NT2/D1 (cell line): ENCODE measurements at regions not wholly inside any gene's neighbourhood (a gene's known extent, or its start where the extent isn't known, plus 50 kb on each side); places are given as distances from the start of the nearest gene placed in this dataset.

ENCODE experiments used
- SUZ12 ChIP-seq: IDR thresholded peaks from 2 replicates; pipeline ENCODE4 v1.6.1; 2011; ENCODE audit not compliant: insufficient read length, insufficient read depth; ENCODE audit errors: extremely low read depth
- ZNF274 ChIP-seq: IDR thresholded peaks from 2 replicates; pipeline ENCODE4 v1.6.1; 2011; ENCODE audit warnings: mild to moderate bottlenecking, low read depth, low read length

DNA sequence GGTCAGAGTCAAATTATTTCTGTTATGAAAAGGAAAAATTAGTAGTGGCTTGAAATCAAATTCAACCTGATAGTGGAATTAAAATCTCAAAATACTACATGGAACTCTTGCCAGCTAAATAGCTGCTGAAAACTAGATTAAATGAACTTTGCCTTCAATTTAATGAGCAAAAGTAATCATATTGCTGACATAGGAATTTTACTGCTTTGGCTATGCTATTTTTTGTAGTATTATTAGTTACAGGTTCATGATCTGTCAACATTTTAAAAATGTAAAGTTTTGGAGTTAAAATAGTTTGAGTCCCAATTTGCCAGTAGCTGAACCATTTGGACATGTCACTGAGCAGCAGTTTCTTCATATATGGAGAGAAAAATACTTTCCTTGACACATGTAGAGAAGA, 81.4 kb downstream of the RERGL start:
- TF ChIP-seq SUZ12 (no peak), ZNF274 (no peak)
